Neural progenitor cell (in vitro differentiated cells): ENCODE measurements at regions not wholly inside any gene's neighbourhood (a gene's known extent, or its start where the extent isn't known, plus 50 kb on each side); places are given as distances from the start of the nearest gene placed in this dataset.

Experiments used
- DNase-seq: peaks from one replicate; pipeline ENCODE4 v3.0.0-alpha.2; 2016; ENCODE audit warnings: low spot score
- H2AFZ ChIP-seq: fragments of 200-600 bp; sonication (generic); replicated peaks from 2 replicates; pipeline ENCODE4 v1.6.1; 2016; ENCODE audit warnings: antibody characterized with exemption
- H3F3A ChIP-seq: fragments of 200-600 bp; sonication (generic); 2 replicates; pipeline ENCODE4 v1.6.1; 2016; ENCODE audit warnings: antibody characterized with exemption, low read depth
- H3K27ac ChIP-seq: fragments of 200-600 bp; sonication (generic); 2 replicates; pipeline ENCODE4 v1.5.1; 2016; ENCODE audit warnings: mild to moderate bottlenecking
- H3K27me3 ChIP-seq: fragments of 200-600 bp; sonication (generic); 2 replicates; pipeline ENCODE4 v1.6.1; 2016; ENCODE audit warnings: mild to moderate bottlenecking, moderate library complexity
- H3K36me3 ChIP-seq: fragments of 200-600 bp; sonication (generic); 2 replicates; pipeline ENCODE4 v1.5.1; 2016
- H3K4me1 ChIP-seq: fragments of 200-600 bp; sonication (generic); 2 replicates; pipeline ENCODE4 v1.6.1; 2016; ENCODE audit warnings: mixed run types
- H3K4me2 ChIP-seq: fragments of 200-600 bp; sonication (generic); 2 replicates; pipeline ENCODE4 v1.6.1; 2016
- H3K4me3 ChIP-seq: fragments of 200-600 bp; sonication (generic); 2 replicates; pipeline ENCODE4 v1.5.1; 2016
- H3K79me2 ChIP-seq: fragments of 200-600 bp; sonication (generic); 2 replicates; pipeline ENCODE4 v1.6.1; 2016; ENCODE audit warnings: low read depth
- H3K9ac ChIP-seq: fragments of 200-600 bp; sonication (generic); 2 replicates; pipeline ENCODE4 v1.6.1; 2016
- H3K9me3 ChIP-seq: fragments of 200-600 bp; sonication (generic); 2 replicates; pipeline ENCODE4 v1.5.1; 2016; ENCODE audit warnings: low read depth
- H4K20me1 ChIP-seq: fragments of 200-600 bp; sonication (generic); 2 replicates; pipeline ENCODE4 v1.6.1; 2016; ENCODE audit warnings: low read depth
- H3K27ac Mint-ChIP-seq: 3 replicates; pipeline ENCODE4 v1.8.0; 2021; ENCODE audit warnings: mixed read lengths
- H3K27me3 Mint-ChIP-seq: 2 replicates; pipeline ENCODE4 v1.8.0; 2022; ENCODE audit warnings: low read depth, mild to moderate bottlenecking, inconsistent platforms, moderate library complexity, mixed read lengths; ENCODE audit not compliant: insufficient read depth
- H3K36me3 Mint-ChIP-seq: 3 replicates; pipeline ENCODE4 v1.8.0; 2021; ENCODE audit warnings: mixed read lengths
- H3K4me1 Mint-ChIP-seq: 3 replicates; pipeline ENCODE4 v1.8.0; 2021; ENCODE audit warnings: mixed read lengths
- H3K4me3 Mint-ChIP-seq: 3 replicates; pipeline ENCODE4 v1.8.0; 2021; ENCODE audit warnings: mild to moderate bottlenecking, moderate library complexity, mixed read lengths
- H3K9me3 Mint-ChIP-seq: 3 replicates; pipeline ENCODE4 v1.8.0; 2020; ENCODE audit warnings: mixed read lengths
- EZH2 ChIP-seq: fragments of 200-600 bp; sonication (generic); IDR thresholded peaks from 2 replicates; pipeline ENCODE4 v1.6.1; 2017; ENCODE audit warnings: antibody characterized with exemption, mild to moderate bottlenecking, moderate library complexity
- EZH2phosphoT487 ChIP-seq: fragments of 200-600 bp; sonication (generic); IDR thresholded peaks from 2 replicates; pipeline ENCODE4 v1.6.1; 2017; ENCODE audit warnings: antibody characterized with exemption
- TF ChIP-seq, protein P1 (sequence below): fragments of 200-600 bp; sonication (generic); IDR thresholded peaks from 2 replicates; pipeline ENCODE4 v1.5.1; 2017; ENCODE audit warnings: antibody characterized with exemption, mild to moderate bottlenecking

DNA sequence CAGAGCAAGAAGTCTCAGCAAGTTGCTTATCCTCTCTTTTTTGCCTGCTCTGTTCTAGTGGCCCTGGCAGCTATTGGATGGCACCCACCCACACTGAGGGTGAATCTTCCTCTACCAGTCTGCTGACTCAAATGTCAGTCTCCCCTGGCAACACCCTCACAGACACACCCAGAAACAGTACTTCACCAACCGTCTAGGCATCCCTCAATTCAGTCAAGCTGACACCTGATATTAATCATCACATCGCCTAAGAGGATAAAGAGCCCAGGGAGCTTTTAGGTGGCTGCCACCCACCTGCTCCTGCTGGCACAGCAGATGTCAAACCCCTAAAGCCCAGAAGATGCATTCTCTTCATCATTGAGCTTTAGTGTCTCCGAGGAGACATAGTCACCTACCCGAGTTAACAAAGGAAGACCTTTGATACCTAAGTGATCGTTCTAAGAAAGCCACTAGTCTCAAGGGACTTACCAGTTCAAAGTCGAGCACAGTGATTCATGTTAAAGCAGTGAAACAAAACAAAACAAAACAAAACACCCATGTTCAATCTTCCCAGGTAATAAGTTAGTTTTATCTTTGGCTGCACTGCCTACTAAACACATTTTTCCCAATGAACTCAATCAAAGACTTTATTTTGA is 97.7 kb upstream of the KCNQ5 start:
- DNase-seq = no peak

DNA sequence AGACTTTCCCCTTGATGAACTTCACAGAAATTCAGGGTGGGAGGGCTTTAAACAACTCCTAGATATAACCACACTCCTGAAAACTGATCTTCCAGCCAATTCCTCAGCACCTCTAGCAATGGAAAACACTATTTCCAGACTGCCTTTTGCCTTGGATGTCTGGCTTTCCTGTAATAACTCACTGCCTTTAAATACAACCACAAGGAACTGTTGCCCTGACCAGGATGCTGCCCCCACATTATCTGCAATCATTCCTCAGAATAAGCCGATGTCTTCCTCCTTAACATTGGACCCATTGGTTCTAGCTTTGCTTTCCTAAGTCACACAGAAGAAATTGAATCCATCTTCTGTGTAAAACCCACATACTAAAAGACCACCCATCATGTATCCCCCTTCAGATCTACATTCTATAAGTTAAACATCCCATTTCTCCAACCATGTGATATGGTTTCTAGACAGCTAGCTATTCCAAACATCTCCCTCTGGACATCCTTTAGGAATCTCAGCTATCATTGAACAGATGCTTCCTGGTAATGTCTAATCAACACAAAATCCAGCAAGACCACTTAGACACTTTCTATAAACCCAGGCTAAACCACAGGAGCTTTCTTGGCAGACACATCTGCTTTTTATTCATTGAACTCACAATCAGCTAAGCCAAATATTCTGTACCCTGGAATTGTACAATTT is 95.9 kb upstream of the KCNQ5 start:
- Histone ChIP-seq H3K36me3 (no peaks in the 10 kb centered on the region), H3K4me2 (no peak overlapping the region)
- H3K27ac Mint-ChIP-seq = no peak overlapping the region

More for the DNA sequence above, 97.7 kb upstream of the KCNQ5 start:
- no peak for TF ChIP-seq EZH2phosphoT487
- TF ChIP-seq, protein P1, sequence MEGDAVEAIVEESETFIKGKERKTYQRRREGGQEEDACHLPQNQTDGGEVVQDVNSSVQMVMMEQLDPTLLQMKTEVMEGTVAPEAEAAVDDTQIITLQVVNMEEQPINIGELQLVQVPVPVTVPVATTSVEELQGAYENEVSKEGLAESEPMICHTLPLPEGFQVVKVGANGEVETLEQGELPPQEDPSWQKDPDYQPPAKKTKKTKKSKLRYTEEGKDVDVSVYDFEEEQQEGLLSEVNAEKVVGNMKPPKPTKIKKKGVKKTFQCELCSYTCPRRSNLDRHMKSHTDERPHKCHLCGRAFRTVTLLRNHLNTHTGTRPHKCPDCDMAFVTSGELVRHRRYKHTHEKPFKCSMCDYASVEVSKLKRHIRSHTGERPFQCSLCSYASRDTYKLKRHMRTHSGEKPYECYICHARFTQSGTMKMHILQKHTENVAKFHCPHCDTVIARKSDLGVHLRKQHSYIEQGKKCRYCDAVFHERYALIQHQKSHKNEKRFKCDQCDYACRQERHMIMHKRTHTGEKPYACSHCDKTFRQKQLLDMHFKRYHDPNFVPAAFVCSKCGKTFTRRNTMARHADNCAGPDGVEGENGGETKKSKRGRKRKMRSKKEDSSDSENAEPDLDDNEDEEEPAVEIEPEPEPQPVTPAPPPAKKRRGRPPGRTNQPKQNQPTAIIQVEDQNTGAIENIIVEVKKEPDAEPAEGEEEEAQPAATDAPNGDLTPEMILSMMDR = no peak
- TF ChIP-seq EZH2 = no peak
- Histone ChIP-seq H3K4me1 (no peaks in the 10 kb centered on the region), H3K36me3 (no peaks in the 10 kb centered on the region), H3K27me3 (no peaks in the 10 kb centered on the region), H3K27ac (no peak overlapping the region), H3K79me2 (no peaks in the 10 kb centered on the region), H3K4me2 (no peak overlapping the region), H3K9me3 (no peaks in the 10 kb centered on the region), H3K9ac (no peak overlapping the region), H3K4me3 (no peak overlapping the region), H3F3A (no peaks in the 10 kb centered on the region), H4K20me1 (no peaks in the 10 kb centered on the region), H2AFZ (no peak overlapping the region)
- H3K36me3 Mint-ChIP-seq = no peaks in the 10 kb centered on the region
- H3K9me3 Mint-ChIP-seq = no peaks in the 10 kb centered on the region
- no peaks in the 10 kb centered on the region for H3K27me3 Mint-ChIP-seq
- no peaks in the 10 kb centered on the region for H3K4me1 Mint-ChIP-seq
- H3K4me3 Mint-ChIP-seq = no peak overlapping the region
- H3K27ac Mint-ChIP-seq = no peak overlapping the region

DNA sequence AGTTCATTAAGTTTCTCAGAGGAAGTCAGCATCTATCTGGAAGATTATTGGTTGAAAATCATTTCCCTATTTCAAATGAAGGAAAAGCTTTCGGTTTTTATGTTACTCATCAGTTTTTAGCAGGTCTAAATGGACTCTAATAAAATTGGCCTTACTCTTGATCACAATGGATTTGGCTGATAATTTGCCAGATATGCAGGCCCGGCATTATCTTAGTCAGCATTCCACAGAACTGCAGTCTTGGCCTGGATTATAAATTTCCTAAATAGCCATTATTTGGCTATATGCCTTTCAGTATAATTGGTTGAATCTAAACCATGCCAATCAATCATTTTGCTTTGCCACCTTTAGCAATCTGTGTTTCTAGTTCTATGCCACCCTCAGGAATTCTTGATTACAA is 91.7 kb upstream of the KCNQ5 start:
- H3K4me2 ChIP-seq = no peak overlapping the region
- TF ChIP-seq EZH2phosphoT487 (no peak), EZH2 (no peak)
- TF ChIP-seq, protein P1 = no peak
- no peak for DNase-seq
- no peak overlapping the region for H3K9ac ChIP-seq
- H3K27ac ChIP-seq = no peak overlapping the region
- Mint-ChIP-seq H3K9me3 (no peaks in the 10 kb centered on the region), H3K4me1 (no peaks in the 10 kb centered on the region), H3K4me3 (no peak overlapping the region), H3K27me3 (no peaks in the 10 kb centered on the region), H3K27ac (no peak overlapping the region), H3K36me3 (no peaks in the 10 kb centered on the region)
- no peaks in the 10 kb centered on the region for H3K27me3 ChIP-seq
- no peaks in the 10 kb centered on the region for H3K9me3 ChIP-seq
- no peaks in the 10 kb centered on the region for H3K79me2 ChIP-seq
- no peak overlapping the region for H3K4me3 ChIP-seq
- no peaks in the 10 kb centered on the region for H3K4me1 ChIP-seq
- no peak overlapping the region for H2AFZ ChIP-seq
- H4K20me1 ChIP-seq = no peaks in the 10 kb centered on the region
- H3K36me3 ChIP-seq = no peaks in the 10 kb centered on the region
- H3F3A ChIP-seq = no peaks in the 10 kb centered on the region

More for the DNA sequence above, 95.9 kb upstream of the KCNQ5 start:
- DNase-seq = no peak
- no peak overlapping the region for H3K9ac ChIP-seq
- no peaks in the 10 kb centered on the region for H3K79me2 ChIP-seq
- Mint-ChIP-seq H3K4me1 (no peaks in the 10 kb centered on the region), H3K4me3 (no peak overlapping the region), H3K27me3 (no peaks in the 10 kb centered on the region), H3K9me3 (no peaks in the 10 kb centered on the region), H3K36me3 (no peaks in the 10 kb centered on the region)
- H4K20me1 ChIP-seq = no peaks in the 10 kb centered on the region
- TF ChIP-seq, protein P1 = no peak
- H3F3A ChIP-seq = no peaks in the 10 kb centered on the region
- H3K27me3 ChIP-seq = no peaks in the 10 kb centered on the region
- no peak overlapping the region for H3K27ac ChIP-seq
- no peak overlapping the region for H2AFZ ChIP-seq
- no peak overlapping the region for H3K4me3 ChIP-seq
- no peaks in the 10 kb centered on the region for H3K9me3 ChIP-seq
- H3K4me1 ChIP-seq = no peaks in the 10 kb centered on the region
